ENCODE measurements at regions not wholly inside any gene's neighbourhood (a gene's known extent, or its start where the extent isn't known, plus 50 kb on each side); places are given as distances from the start of the nearest gene placed in this dataset.

GRCh38 chr10:78301891-78302738 is 268.5 kb downstream of the RPS24 start:
- DNase-seq, result no peak

- DNase-seq, result no peak
Measured at GRCh38 chr10:78302739-78302988, 269.0 kb downstream of the RPS24 start.

DNA sequence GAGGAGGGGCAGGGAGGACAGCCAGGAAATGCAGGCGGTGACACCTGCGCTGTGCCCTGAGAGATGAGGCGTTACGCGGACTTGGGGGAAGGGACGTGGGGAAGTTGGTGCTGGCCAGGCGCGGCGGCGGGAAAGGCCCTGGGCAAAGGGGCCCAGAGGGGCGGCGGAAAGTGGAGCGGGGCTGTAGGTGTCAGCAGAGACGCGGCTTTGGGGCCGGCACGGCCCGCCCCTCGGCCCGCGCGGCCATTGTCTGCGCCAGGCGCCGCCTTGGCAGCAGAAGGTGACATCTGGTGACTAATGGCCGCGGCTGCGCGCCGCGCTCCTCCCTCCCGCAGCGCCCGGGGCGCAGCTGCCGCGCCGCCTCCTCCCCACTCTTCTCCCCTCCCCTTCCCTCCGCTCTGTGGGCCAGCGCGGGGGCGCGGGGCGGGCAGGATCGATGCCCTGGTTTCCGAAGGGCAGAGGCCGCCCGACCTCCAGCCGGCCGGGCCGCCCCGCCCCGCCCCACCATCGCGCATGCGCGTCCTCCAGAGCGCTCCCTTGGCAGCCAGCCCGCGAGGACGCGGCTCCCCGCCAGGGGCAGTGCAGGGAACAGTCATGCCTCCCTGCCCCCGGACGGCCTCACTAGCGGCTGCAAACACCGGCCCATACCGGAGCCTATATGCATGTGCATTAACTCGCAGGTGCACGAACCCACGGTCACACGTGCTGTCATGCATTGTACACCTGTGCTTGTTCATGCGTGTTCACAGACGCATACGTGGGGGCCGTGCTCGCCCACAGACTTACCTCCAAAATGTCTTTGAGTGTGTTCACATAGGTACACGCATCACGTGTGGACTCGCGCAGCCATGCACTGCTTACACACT is 269.6 kb downstream of the RPS24 start:
- peak; percentile 91 for DNase-seq

DNA sequence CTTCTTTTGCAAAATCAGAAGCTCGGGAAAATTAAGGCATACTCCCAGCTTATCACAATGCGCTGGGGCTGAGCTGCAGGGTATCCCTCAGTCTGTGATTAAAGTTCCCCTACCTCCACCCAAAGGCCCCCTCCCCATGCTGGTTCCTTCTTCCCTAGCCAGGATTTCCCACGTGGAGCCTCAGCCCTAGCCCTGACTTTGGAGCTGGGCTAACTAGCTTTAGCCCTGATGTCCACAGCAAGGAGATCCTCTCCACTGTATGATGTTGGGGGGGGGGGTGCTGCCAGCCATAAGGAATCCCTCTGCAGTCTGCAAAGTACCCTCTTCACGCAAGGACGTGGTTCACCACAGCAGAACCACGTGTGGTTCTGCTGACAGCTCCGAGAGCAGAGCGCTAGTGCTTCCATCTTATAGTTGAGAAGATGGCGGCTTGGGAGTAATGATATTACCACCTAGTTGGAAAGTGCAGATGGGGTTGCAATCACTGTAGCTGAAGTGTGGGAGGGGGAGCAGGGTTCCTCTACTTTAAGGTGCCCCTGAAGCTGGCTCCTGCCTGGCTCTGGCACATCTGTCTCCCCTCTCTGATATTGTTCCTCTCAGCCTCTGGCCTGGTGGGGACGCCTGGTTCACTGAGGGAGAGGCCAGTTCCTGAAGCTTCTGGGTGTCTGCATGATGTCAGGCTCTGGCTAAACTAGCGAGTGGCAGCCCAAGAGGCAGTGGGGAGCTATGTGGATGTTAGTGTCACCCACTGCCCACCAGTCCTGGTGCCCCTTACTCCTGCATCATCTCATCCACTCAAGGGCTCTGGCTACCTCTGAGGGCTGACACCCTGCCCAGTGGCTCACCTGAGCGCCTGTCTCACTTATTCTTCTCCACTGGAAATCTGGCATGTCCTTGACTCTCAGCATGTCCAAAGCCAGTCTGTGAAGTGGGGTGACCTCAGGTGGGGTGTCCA is 270.7 kb downstream of the RPS24 start:
- DNase-seq, result no peak

GRCh38 chr10:78305311-78305710 is 271.6 kb downstream of the RPS24 start:
- DNase-seq, result no peak

DNA sequence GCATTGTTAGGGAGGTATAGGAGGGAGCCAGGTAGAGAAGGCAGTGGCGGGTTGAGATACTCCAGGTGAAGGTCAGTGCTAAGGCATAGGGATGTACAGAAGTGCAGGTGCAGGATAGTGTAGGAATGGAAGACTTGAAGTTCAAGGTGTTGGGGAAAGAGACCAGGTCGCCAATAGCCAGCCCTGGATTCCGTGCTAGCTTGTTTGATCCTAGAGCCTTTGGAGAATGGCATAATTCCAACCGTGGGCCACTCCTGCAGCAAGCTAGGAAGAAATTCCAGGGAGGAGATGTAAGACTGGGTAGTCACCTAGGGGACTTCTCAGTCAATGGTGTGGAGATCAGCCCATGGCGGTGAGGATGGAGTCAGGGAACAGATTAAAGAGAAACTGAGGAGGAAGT is 272.7 kb downstream of the RPS24 start:
- DNase-seq, result no peak

DNA sequence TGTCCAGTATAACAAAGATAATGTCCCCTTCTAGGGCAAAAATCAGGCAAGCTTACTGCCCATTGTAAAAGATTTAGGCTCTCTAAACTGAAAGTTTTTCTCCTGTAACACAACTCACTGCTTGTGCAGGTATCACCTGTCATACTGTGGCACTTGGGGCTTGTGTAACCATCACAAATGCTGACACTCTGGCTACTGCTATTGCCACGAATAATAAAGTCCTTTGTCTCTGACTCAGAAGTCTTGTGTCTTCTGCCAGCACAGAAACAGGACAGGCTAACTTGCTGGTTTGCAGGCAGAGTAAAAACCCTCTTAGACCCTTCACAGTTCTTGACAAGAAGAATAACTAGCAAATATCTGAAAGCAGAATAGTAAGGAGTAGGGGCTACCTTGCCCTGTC is 273.9 kb downstream of the RPS24 start:
- no peak for DNase-seq

- no peak for DNase-seq
Measured at GRCh38 chr10:78309536-78310237, 276.0 kb downstream of the RPS24 start.

DNA sequence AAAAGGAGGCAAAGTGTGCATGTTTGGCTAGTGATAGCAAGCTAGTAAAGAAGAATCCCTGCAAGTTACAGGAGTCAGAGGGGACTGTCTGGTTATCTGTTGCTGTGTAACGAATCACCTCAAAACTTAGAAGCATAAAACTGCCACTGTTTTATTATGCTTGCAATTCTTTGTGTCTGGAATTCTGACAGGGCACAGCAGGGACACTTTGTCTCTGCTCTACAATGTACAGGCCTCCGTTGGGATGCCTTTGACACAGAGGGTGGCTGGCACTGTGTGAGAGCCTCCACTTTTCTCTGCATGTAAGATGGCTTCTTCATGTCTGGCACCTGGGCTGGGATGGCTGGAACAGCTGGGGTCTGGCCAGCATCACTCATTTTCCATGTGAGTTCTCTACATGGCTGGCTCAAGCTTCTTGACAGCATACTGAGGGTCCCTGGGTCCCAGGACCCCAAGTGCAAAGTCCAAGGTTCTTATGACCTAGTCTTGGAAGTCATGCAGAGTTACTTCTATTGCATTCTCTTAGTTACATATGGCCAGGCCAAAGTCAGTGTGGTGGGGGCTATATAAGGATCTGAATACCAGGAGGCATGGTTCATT is 276.9 kb downstream of the RPS24 start:
- no peak for DNase-seq

- no peak for DNase-seq
Measured at GRCh38 chr10:78312197-78313047, 278.8 kb downstream of the RPS24 start.

- no peak for DNase-seq
Measured at GRCh38 chr10:78313048-78313381, 279.4 kb downstream of the RPS24 start.

DNA sequence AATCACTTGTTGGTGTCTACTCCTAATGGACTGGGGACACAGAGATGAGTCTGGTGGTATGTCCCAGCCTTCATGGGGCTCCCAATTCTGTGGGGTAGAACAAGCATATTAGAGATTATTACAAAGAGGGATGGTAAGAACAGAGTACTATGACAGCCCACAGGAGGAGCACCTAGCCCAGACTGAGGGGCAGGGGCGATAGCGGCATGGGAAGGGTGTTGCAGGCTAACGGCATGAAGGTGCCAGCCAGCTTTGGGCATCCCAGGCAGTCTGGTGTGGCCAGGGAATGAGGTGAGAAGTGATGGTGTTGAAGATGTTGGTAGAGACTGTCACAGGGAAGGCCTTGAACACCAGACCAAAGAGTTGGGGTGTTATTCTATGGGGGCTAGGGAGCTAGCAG is 280.0 kb downstream of the RPS24 start:
- DNase-seq, result no peak

GRCh38 chr10:78314651-78315050 is 281.0 kb downstream of the RPS24 start:
- DNase-seq, result no peak

DNA sequence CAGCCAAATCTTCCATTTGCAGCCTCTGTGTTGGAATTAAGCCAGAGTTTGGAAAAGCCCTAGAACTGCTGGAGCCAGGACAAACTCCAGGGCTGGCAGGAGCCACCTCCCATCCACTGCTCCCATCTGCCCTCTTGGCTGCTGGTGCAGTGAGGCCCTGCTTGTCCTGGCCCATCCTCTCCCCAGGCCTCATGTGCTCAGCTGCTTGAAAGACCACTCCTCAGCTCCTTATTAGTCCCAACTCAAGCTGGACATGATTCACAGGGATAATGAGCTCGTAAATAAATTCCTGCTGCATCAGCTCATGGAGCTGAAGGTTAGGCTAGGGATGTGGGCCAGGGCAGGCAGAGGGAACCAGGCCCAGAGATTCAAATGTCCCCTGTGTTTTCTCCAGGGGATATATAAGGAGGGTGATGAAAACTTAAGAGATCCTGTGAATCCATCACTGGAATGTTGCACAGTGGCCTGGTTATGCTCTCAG is 282.8 kb downstream of the RPS24 start:
- DNase-seq, result no peak

DNA sequence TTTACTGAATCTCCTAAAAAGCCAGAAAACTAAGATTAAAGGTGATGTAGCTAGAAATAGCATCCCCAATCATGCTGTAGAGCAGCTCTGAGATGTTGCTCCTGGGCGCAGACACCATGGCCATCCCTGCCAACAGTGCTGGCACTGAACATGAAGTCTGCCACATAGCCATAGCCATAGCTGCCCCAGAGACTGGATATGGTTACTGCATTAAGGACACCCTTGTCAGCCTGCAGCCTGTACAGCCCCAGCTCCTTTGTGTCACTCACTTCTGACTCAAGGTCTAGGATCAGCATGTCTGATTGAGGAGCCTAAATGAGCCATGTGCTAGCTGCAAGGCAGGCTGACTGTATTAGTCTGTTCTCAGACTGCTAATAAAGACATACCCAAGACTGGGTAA is 284.6 kb downstream of the RPS24 start:
- no peak for DNase-seq

DNA sequence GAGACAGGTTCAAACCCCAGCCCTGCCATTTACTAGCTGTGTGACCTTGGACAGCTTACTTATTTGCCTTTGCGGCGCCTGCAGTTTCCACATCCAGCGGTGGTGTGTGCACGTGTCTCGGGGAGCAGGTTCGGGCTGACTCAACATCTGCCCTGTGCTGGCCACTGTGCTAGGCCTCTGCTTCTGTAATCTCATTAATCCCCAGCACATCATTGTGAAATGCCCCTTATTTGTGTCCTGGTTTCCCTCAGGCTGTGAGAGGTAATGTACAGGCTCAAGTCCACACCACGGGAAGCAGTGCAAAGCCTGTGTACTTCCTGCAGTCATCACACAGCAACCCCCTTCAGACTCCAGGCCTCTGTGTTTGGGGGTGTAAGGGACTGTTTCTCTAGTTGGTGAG is 285.7 kb downstream of the RPS24 start:
- DNase-seq, result no peak

DNA sequence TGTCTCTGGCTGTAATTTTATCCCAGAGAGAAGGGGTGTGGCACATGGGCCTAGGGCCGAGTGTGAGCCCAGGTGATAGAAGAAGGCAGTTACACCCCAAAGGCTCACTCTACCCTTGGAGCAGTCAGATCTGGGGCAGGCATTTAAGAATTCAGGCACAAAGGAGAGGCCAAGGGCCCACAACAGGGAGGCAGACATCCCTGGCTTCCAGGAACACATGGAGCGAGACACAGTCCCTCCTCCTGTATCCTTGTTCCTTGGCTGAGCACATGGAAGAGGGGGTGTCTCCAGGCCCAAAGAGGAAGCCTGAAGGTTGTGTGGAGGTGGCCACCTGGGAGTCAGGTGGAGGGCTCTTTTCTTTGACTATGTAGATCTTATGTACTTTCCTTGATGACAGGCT is 286.2 kb downstream of the RPS24 start:
- no peak for DNase-seq

DNA sequence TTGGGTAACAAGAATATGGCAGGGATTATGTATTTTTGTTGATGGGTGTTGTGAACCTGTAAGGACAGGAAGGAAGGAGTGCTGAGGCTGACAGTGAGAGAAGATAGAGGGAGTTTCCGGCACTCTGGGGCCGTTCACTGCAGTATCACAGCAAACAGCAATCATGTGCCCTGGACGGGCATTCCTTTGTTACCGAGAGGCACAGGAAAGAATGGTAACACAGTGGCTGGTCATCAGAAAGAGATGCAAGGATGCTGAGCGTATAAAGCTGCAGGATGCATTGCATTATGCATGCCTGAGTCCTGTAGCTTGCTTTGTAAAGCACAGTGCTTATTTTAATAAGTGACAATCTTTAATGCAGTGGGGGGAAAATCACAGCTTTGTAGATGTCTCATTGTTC is 286.8 kb downstream of the RPS24 start:
- DNase-seq, result no peak

GRCh38 chr10:78321000-78321399 is 287.3 kb downstream of the RPS24 start:
- DNase-seq, result no peak

GRCh38 chr10:78321500-78321899 is 287.8 kb downstream of the RPS24 start:
- DNase-seq, result no peak

DNA sequence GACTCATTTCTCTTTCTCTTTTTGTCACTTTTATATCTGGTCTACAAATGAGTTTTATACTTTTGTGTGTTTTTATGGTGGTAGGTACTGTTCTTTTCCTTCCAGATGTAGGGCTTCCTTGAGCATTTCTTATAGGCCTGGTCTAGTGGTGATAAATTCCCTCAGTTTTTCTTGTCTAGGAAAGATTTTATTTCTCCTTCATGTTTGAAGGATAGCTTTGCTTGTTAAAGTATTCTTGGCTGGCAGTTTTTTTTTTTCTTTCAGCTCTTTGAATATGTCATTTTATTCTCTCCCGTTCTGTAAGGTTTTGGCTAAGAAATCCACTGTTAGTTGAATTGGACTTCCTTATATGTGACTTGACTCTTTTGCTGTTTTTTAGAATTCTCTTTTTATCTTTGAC is 292.7 kb downstream of the RPS24 start:
- no peak for DNase-seq
